Calu3 (cell line): ENCODE measurements at regions not wholly inside any gene's neighbourhood (a gene's known extent, or its start where the extent isn't known, plus 50 kb on each side); places are given as distances from the start of the nearest gene placed in this dataset.

Experiments
- BruUV-seq: library from RNA; stranded (reverse); fragments of 400-500 nt; replicated peaks from 2 replicates; lab custom pipeline; 2021; lab: Mats Ljungman, UMichigan
- CTCF ChIA-PET: fragments of 300-600 bp; sonication (Branson Sonifier 250); formaldehyde crosslinking; loops from one replicate; lab custom pipeline; 2022; ENCODE audit warnings: antibody characterized with exemption; lab: Charles Lee
- DNase-seq: peaks from one replicate; pipeline ENCODE4 v3.0.0; 2022
- H3K27ac Mint-ChIP-seq: one replicate; pipeline ENCODE4 v1.8.0; 2022; ENCODE audit warnings: mixed read lengths; ENCODE audit not compliant: unreplicated experiment
- H3K27me3 Mint-ChIP-seq: one replicate; pipeline ENCODE4 v1.8.0; 2022; ENCODE audit warnings: mixed read lengths; ENCODE audit not compliant: unreplicated experiment
- H3K36me3 Mint-ChIP-seq: one replicate; pipeline ENCODE4 v1.8.0; 2022; ENCODE audit warnings: mild to moderate bottlenecking, moderate library complexity, mixed read lengths; ENCODE audit not compliant: insufficient read depth, unreplicated experiment
- H3K4me1 Mint-ChIP-seq: one replicate; pipeline ENCODE4 v1.8.0; 2022; ENCODE audit warnings: mild to moderate bottlenecking, low read depth, mixed read lengths; ENCODE audit not compliant: unreplicated experiment
- H3K4me3 Mint-ChIP-seq: one replicate; pipeline ENCODE4 v1.8.0; 2022; ENCODE audit warnings: mild to moderate bottlenecking, low read depth, moderate library complexity, mixed read lengths; ENCODE audit not compliant: unreplicated experiment
- H3K9me3 Mint-ChIP-seq: one replicate; pipeline ENCODE4 v1.8.0; 2022; ENCODE audit warnings: low read depth, mixed read lengths; ENCODE audit not compliant: unreplicated experiment
- intact Hi-C: fragments of 100-400 bp; cut with micrococcal nuclease; formaldehyde crosslinking; loops from one replicate; pipeline ENCODE4 v1.10.0; 2022; ENCODE audit not compliant: unreplicated experiment
- TF ChIP-seq, protein P1 (sequence below): fragments of 200-600 bp; IDR thresholded peaks from one replicate; pipeline ENCODE4 v1.8.0; 2022; ENCODE audit warnings: antibody characterized with exemption; ENCODE audit not compliant: unreplicated experiment

GRCh38 chr12:41739066-41739465, 405.6 kb downstream of the GXYLT1 start:
- H3K27ac Mint-ChIP-seq = no peak overlapping the region
- no peaks in the 10 kb centered on the region for H3K4me1 Mint-ChIP-seq
- no peaks in the 10 kb centered on the region for H3K9me3 Mint-ChIP-seq
- DNase-seq = peak; percentile 3
- H3K36me3 Mint-ChIP-seq = no peaks in the 10 kb centered on the region
- no TSS peak for BruUV-seq
- intact Hi-C loops = no loop called here
- H3K27me3 Mint-ChIP-seq = no peaks in the 10 kb centered on the region
- TF ChIP-seq, protein P1, sequence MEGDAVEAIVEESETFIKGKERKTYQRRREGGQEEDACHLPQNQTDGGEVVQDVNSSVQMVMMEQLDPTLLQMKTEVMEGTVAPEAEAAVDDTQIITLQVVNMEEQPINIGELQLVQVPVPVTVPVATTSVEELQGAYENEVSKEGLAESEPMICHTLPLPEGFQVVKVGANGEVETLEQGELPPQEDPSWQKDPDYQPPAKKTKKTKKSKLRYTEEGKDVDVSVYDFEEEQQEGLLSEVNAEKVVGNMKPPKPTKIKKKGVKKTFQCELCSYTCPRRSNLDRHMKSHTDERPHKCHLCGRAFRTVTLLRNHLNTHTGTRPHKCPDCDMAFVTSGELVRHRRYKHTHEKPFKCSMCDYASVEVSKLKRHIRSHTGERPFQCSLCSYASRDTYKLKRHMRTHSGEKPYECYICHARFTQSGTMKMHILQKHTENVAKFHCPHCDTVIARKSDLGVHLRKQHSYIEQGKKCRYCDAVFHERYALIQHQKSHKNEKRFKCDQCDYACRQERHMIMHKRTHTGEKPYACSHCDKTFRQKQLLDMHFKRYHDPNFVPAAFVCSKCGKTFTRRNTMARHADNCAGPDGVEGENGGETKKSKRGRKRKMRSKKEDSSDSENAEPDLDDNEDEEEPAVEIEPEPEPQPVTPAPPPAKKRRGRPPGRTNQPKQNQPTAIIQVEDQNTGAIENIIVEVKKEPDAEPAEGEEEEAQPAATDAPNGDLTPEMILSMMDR = no peak
- CTCF ChIA-PET = interaction anchor here (0.6 kb wide), 1 partner anchor 291 kb away, joined by 3 read pairs; no protein-coding TSS in a partner anchor
- no peak overlapping the region for H3K4me3 Mint-ChIP-seq

DNA sequence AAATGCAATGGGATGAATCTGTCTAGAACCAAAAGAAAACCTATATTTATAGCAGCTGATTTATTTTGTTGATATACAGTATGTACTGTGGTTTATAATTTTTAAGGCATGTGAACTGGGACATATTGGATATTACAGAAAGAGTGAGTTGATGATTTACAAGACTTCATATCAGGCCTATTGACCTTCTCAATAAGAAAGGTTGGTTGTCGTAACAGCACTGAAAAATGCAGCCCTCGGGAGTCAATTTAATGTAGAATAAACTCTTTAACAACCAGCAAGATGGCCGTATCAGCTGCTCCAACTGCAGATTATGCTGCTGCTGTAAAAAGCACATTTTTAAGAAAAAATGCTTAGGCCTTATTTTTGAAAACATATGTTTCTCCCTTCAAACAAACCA, 407.3 kb downstream of the GXYLT1 start:
- DNase-seq = no peak
- H3K4me3 Mint-ChIP-seq = no peak overlapping the region
- H3K27me3 Mint-ChIP-seq = no peaks in the 10 kb centered on the region
- no peaks in the 10 kb centered on the region for H3K4me1 Mint-ChIP-seq
- CTCF ChIA-PET = no interaction called here
- H3K9me3 Mint-ChIP-seq = no peaks in the 10 kb centered on the region
- no TSS peak for BruUV-seq
- intact Hi-C loops = no loop called here
- no peaks in the 10 kb centered on the region for H3K36me3 Mint-ChIP-seq
- no peak overlapping the region for H3K27ac Mint-ChIP-seq
- TF ChIP-seq, protein P1 = no peak

- H3K4me1 Mint-ChIP-seq = no peaks in the 10 kb centered on the region
- H3K27ac Mint-ChIP-seq = no peak overlapping the region
- intact Hi-C loops = no loop called here
- CTCF ChIA-PET = no interaction called here
- TF ChIP-seq, protein P1 = no peak
- no peak for DNase-seq
- no peaks in the 10 kb centered on the region for H3K36me3 Mint-ChIP-seq
- no peak overlapping the region for H3K4me3 Mint-ChIP-seq
- H3K9me3 Mint-ChIP-seq = no peaks in the 10 kb centered on the region
- BruUV-seq = no TSS peak
- H3K27me3 Mint-ChIP-seq = no peaks in the 10 kb centered on the region
Observed at GRCh38 chr12:41736436-41736835, 408.2 kb downstream of the GXYLT1 start.

GRCh38 chr12:41731691-41732090, 413.0 kb downstream of the GXYLT1 start:
- intact Hi-C loops = no loop called here
- CTCF ChIA-PET = no interaction called here
- no TSS peak for BruUV-seq

More at GRCh38 chr12:41731691-41732090, 413.0 kb downstream of the GXYLT1 start:
- H3K36me3 Mint-ChIP-seq = no peaks in the 10 kb centered on the region
- no peak for DNase-seq
- no peaks in the 10 kb centered on the region for H3K27me3 Mint-ChIP-seq
- no peaks in the 10 kb centered on the region for H3K9me3 Mint-ChIP-seq
- H3K4me3 Mint-ChIP-seq = no peak overlapping the region
- no peaks in the 10 kb centered on the region for H3K4me1 Mint-ChIP-seq
- TF ChIP-seq, protein P1 = no peak
- H3K27ac Mint-ChIP-seq = no peak overlapping the region
